KOPT-K1 (cell line): ENCODE measurements at regions not wholly inside any gene's neighbourhood (a gene's known extent, or its start where the extent isn't known, plus 50 kb on each side); places are given as distances from the start of the nearest gene placed in this dataset.

Experiments used
- H3K27ac ChIP-seq: fragments of 200-600 bp; sonication (generic); 2 replicates; pipeline ENCODE4 v1.5.1; 2016; ENCODE audit warnings: antibody characterized with exemption, mild to moderate bottlenecking, low read depth, low read length; ENCODE audit not compliant: poor library complexity, severe bottlenecking
- H3K36me3 ChIP-seq: fragments of 200-600 bp; sonication (generic); 2 replicates; pipeline ENCODE4 v1.5.1; 2017; ENCODE audit warnings: antibody characterized with exemption, mild to moderate bottlenecking, low read length, moderate library complexity; ENCODE audit not compliant: insufficient read depth
- H3K9me3 ChIP-seq: fragments of 200-600 bp; sonication (generic); 2 replicates; pipeline ENCODE4 v1.5.1; 2017; ENCODE audit warnings: antibody characterized with exemption, low read length, mild to moderate bottlenecking; ENCODE audit not compliant: insufficient read depth, poor library complexity, severe bottlenecking

- Histone ChIP-seq H3K36me3 (no peaks in the 10 kb centered on the region), H3K27ac (no peak overlapping the region), H3K9me3 (peaks cover 3% of the 10 kb centered on the region)
Measured at GRCh38 chr12:94079566-94080340, 68.6 kb upstream of the PLXNC1 start.

- H3K36me3 ChIP-seq: no peaks in the 10 kb centered on the region
- H3K9me3 ChIP-seq: peaks cover 9% of the 10 kb centered on the region
- no peak overlapping the region for H3K27ac ChIP-seq
Measured at GRCh38 chr12:94080341-94081009, 67.9 kb upstream of the PLXNC1 start.

- Histone ChIP-seq H3K36me3 (no peaks in the 10 kb centered on the region), H3K27ac (no peak overlapping the region), H3K9me3 (peaks cover 9% of the 10 kb centered on the region)
Measured at GRCh38 chr12:94082690-94083089, 65.7 kb upstream of the PLXNC1 start.

- peaks cover 5% of the 10 kb centered on the region for H3K9me3 ChIP-seq
- no peaks in the 10 kb centered on the region for H3K36me3 ChIP-seq
- no peak overlapping the region for H3K27ac ChIP-seq
Measured at GRCh38 chr12:94089891-94090290, 58.5 kb upstream of the PLXNC1 start.

GRCh38 chr12:94091624-94092023 lies 56.8 kb upstream of the PLXNC1 start:
- Histone ChIP-seq H3K9me3 (no peaks in the 10 kb centered on the region), H3K27ac (no peak overlapping the region), H3K36me3 (no peaks in the 10 kb centered on the region)

- no peaks in the 10 kb centered on the region for H3K9me3 ChIP-seq
- H3K27ac ChIP-seq: no peak overlapping the region
Measured at GRCh38 chr12:94092516-94093241, 55.7 kb upstream of the PLXNC1 start.

GRCh38 chr12:94094700-94095099 lies 53.7 kb upstream of the PLXNC1 start:
- no peaks in the 10 kb centered on the region for H3K36me3 ChIP-seq

More at GRCh38 chr12:94092516-94093241, 55.7 kb upstream of the PLXNC1 start:
- no peaks in the 10 kb centered on the region for H3K36me3 ChIP-seq

GRCh38 chr12:94095618-94096017 lies 52.8 kb upstream of the PLXNC1 start:
- H3K36me3 ChIP-seq: no peaks in the 10 kb centered on the region

More at GRCh38 chr12:94094700-94095099, 53.7 kb upstream of the PLXNC1 start:
- Histone ChIP-seq H3K27ac (no peak overlapping the region), H3K9me3 (no peaks in the 10 kb centered on the region)

GRCh38 chr12:94098466-94098865 lies 49.9 kb upstream of the PLXNC1 start:
- no peak overlapping the region for H3K27ac ChIP-seq

More at GRCh38 chr12:94095618-94096017, 52.8 kb upstream of the PLXNC1 start:
- H3K9me3 ChIP-seq: no peaks in the 10 kb centered on the region
- H3K27ac ChIP-seq: no peak overlapping the region

More at GRCh38 chr12:94098466-94098865, 49.9 kb upstream of the PLXNC1 start:
- H3K9me3 ChIP-seq: no peaks in the 10 kb centered on the region
- no peaks in the 10 kb centered on the region for H3K36me3 ChIP-seq
